Right lung (tissue), 2 donors: ENCODE measurements at regions not wholly inside any gene's neighbourhood (a gene's known extent, or its start where the extent isn't known, plus 50 kb on each side); places are given as distances from the start of the nearest gene placed in this dataset.
A peak's percentile ranks its signal among the peaks of the same experiment; 100 is the strongest.
"Not testable (repeated sequence)": the region's sequence is repeated elsewhere in the genome, so short reads cannot be mapped to it uniquely, and the experiment has no call there.

ENCODE experiments used
- DNase-seq, 2 donors: peaks; one replicate each; pipeline ENCODE4 v3.0.0-alpha.2; 2013

- DNase-seq: no peak
These were observed 118.9 kb downstream of the ACAA2 start for GRCh38 chr18:49694402-49694801.

- no peak for DNase-seq
These were observed 119.7 kb downstream of the ACAA2 start for GRCh38 chr18:49693717-49694005.

GRCh38 chr18:49692906-49693716 is 120.2 kb downstream of the ACAA2 start:
- DNase-seq: no peak

- no peak for DNase-seq
These were observed 122.1 kb downstream of the ACAA2 start for GRCh38 chr18:49691177-49691608.

- no peak for DNase-seq
These were observed 123.0 kb downstream of the ACAA2 start for GRCh38 chr18:49690312-49690711.

GRCh38 chr18:49685231-49685942 is 123.5 kb downstream of the LIPG start:
- DNase-seq: no peak

- not testable (repeated sequence) for DNase-seq
These were observed 120.9 kb downstream of the LIPG start for GRCh38 chr18:49682803-49683190.

GRCh38 chr18:49682173-49682802 is 120.4 kb downstream of the LIPG start:
- DNase-seq: no peak

- no peak for DNase-seq
These were observed 119.5 kb downstream of the LIPG start for GRCh38 chr18:49681387-49681786.

GRCh38 chr18:49678440-49678839 is 116.6 kb downstream of the LIPG start:
- no peak for DNase-seq

GRCh38 chr18:49677762-49678413 is 116.0 kb downstream of the LIPG start:
- no peak for DNase-seq

- no peak for DNase-seq
These were observed 115.2 kb downstream of the LIPG start for GRCh38 chr18:49677081-49677480.

GRCh38 chr18:49673281-49673680 is 111.4 kb downstream of the LIPG start:
- no peak for DNase-seq

- no peak for DNase-seq
These were observed 111.0 kb downstream of the LIPG start for GRCh38 chr18:49672853-49673252.

- DNase-seq: no peak
These were observed 107.5 kb downstream of the LIPG start for GRCh38 chr18:49669403-49669802.

GRCh38 chr18:49668574-49669275 is 106.9 kb downstream of the LIPG start:
- peak; percentile 55 to 64 for DNase-seq

- no peak for DNase-seq
These were observed 105.6 kb downstream of the LIPG start for GRCh38 chr18:49667462-49667861.

GRCh38 chr18:49666045-49666775 is 104.4 kb downstream of the LIPG start:
- DNase-seq: no peak

GRCh38 chr18:49663899-49664890 is 102.3 kb downstream of the LIPG start:
- DNase-seq: peak; percentile 64 to 71

GRCh38 chr18:49662506-49662905 is 100.6 kb downstream of the LIPG start:
- DNase-seq: no peak
